ENCODE measurements at regions not wholly inside any gene's neighbourhood (a gene's known extent, or its start where the extent isn't known, plus 50 kb on each side); places are given as distances from the start of the nearest gene placed in this dataset.

DNA sequence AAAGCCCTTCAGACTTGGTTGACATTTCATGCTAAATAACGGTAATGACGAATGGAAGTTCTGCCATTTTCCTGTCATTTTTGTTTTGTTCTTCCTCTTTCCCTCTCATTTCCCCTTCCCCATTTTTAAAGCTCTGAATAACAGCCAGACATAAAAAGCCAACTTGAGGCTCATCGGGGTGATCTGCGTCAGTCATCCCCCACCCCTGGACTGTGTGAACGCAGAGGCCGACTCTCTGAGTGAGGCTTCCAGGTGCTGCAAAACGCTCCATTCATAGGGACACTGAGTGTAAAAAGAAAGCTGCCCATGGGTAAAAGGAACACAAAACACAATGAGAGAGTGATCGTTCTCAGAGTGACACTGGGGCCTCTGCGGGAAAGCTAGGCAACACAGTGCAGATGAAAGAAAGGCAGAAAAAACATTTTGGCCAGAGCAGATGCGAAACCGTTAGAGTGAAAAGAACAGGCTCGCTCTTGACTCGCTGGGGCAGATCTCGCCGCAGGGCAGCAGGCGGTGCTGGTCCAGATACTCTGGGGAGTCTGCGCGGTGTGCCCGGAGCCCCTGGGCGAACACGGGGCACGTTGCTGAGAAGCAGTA lies 684.8 kb downstream of the QKI start:
- TF ChIP-seq EZH2 (IDR thresholded peaks at IDR 0.05; ENCODE audit: insufficient read depth, poor library complexity, severe bottlenecking): no peak
- no peak for TF ChIP-seq EZH2phosphoT487 (IDR thresholded peaks at IDR 0.05; ENCODE audit: insufficient read depth, low read depth)
